ENCODE measurements at regions not wholly inside any gene's neighbourhood (a gene's known extent, or its start where the extent isn't known, plus 50 kb on each side); places are given as distances from the start of the nearest gene placed in this dataset.

DNA sequence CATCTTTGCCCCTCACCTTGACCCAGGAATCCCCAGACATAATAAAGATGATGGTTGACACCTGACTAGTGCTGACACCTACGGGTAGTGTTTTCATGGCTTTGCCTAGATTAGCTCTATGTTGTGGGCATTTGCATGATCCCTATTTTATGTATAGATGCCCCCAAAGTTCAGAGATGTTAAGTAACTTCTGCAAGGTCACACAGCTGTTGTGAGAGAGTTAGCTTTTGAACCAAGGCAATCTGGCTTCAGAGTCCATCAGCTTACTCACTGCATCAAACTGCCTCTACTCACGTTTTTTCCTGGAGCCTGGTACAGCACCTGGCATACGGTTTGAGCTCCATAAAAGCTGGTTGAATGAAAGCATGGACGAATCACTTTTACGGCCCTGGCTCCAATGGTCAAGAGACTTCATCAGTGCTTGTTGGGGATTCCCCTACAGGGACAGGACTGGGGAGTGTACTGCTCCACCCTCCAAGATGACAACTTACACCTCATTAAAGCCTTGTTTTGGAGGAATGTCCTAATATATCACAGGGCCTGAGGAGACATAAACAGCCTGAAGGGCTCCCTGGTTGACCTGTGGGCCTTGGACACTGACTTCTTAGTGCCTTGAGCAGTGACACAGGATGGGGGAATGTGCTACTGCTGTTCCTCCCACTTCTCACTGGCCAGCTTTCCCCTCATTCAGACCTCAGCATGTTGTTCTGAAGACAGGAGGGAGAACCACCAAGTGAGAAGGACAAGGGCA lies 193.2 kb upstream of the ASIC2 start:
- Histone ChIP-seq H3K36me3 (ENCODE audit: low read depth, missing control alignments) (no peaks in the 10 kb centered on the region), H3K27ac (no peak overlapping the region), H3K9me3 (no peaks in the 10 kb centered on the region), H3K4me3 (no peak overlapping the region), H3K4me1 (no peaks in the 10 kb centered on the region), H3K27me3 (no peaks in the 10 kb centered on the region)
- intact Hi-C loops (cut with DNase I; ENCODE audit: low total_unique reads) = no loop called here
- no peak for DNase-seq
- whole genome bisulfite sequencing, 2 donors = 83 to 84% methylated on average over 5 of the region's 5 CpGs
- TF ChIP-seq, protein P1, sequence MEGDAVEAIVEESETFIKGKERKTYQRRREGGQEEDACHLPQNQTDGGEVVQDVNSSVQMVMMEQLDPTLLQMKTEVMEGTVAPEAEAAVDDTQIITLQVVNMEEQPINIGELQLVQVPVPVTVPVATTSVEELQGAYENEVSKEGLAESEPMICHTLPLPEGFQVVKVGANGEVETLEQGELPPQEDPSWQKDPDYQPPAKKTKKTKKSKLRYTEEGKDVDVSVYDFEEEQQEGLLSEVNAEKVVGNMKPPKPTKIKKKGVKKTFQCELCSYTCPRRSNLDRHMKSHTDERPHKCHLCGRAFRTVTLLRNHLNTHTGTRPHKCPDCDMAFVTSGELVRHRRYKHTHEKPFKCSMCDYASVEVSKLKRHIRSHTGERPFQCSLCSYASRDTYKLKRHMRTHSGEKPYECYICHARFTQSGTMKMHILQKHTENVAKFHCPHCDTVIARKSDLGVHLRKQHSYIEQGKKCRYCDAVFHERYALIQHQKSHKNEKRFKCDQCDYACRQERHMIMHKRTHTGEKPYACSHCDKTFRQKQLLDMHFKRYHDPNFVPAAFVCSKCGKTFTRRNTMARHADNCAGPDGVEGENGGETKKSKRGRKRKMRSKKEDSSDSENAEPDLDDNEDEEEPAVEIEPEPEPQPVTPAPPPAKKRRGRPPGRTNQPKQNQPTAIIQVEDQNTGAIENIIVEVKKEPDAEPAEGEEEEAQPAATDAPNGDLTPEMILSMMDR (IDR thresholded peaks at IDR 0.05) = no peak
- no peak for TF ChIP-seq POLR2A (IDR thresholded peaks at IDR 0.05)

DNA sequence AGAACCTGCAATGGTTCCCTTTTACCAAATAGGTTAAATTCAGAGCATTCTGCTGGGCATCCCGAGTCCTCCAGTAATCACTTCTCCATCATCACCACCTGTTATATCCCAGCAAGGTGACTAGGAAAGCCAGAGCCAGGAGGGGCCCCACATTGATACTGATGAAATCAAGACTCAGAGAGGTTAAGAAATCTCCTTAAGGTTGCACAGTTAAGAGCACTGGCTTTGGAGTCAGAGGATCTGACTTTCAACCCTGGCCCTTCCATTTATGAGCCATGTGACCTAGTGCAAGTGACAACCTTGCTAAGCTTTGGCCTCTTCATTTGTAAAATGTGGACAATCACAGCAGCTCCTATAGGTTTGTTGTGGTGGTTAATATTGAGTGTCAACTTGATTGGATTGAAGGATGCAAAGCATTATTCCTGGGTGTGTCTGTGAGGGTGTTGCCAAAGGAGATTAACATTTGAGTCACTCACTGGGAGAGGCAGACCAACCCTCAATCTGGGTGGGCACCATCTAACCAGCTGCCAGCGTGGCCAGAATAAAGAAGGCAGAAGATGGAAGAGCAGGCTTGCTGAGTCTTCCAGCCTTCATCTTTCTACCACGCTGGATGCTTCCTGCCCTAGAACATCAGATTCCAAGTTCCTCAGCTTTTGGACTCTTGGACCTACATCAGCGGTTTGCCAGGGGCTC lies 194.2 kb upstream of the ASIC2 start:
- Histone ChIP-seq H3K9me3 (no peaks in the 10 kb centered on the region), H3K27me3 (no peaks in the 10 kb centered on the region), H3K4me1 (no peaks in the 10 kb centered on the region), H3K27ac (no peak overlapping the region), H3K4me3 (no peak overlapping the region), H3K36me3 (ENCODE audit: low read depth, missing control alignments) (no peaks in the 10 kb centered on the region)
- DNase-seq = no peak
- intact Hi-C loops (cut with DNase I; ENCODE audit: low total_unique reads) = no loop called here
- TF ChIP-seq, protein P1 (IDR thresholded peaks at IDR 0.05) = no peak
- no peak for TF ChIP-seq POLR2A (IDR thresholded peaks at IDR 0.05)
- 83 to 89% methylated on average over 4 of the region's 4 CpGs for WGBS, 2 donors

DNA sequence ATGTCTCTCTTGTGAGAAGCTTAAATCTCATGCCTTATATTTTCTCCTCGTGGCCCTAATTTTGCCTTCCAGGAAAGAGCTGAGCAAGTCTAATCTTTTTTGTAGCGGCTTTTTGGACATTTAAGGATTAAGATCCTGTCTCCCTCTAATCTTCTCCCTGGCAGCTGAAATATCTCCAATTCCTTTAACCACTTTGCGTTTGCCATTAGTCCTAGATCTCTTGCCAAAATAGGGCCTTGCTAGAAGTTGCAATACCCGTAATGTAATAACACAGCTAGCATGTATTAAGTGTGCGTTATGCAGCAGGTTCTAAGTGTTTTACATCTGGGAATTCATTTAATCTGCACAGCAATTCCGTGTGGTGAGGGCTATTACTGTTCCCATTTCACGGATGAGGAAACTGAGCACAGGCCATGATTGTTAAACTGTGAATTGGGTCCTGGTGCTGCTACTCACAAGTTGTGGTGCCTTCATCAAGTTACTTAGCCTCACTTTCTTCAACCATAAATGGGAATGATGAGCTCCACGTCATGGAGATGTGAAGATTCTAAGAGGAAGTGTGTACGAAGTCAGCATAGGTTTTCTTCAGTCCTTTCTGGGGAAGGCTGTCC lies 198.9 kb upstream of the ASIC2 start:
- TF ChIP-seq, protein P1 (IDR thresholded peaks at IDR 0.05) = no peak
- no peak for TF ChIP-seq POLR2A (IDR thresholded peaks at IDR 0.05)
- no peak for DNase-seq
- Histone ChIP-seq H3K4me1 (no peaks in the 10 kb centered on the region), H3K4me3 (no peak overlapping the region), H3K36me3 (ENCODE audit: low read depth, missing control alignments) (no peaks in the 10 kb centered on the region), H3K27me3 (no peaks in the 10 kb centered on the region), H3K27ac (no peak overlapping the region), H3K9me3 (no peaks in the 10 kb centered on the region)
- WGBS, 2 donors = 91 to 92% methylated on average over 9 of the region's 9 CpGs
- intact Hi-C loops (cut with DNase I; ENCODE audit: low total_unique reads) = no loop called here

DNA sequence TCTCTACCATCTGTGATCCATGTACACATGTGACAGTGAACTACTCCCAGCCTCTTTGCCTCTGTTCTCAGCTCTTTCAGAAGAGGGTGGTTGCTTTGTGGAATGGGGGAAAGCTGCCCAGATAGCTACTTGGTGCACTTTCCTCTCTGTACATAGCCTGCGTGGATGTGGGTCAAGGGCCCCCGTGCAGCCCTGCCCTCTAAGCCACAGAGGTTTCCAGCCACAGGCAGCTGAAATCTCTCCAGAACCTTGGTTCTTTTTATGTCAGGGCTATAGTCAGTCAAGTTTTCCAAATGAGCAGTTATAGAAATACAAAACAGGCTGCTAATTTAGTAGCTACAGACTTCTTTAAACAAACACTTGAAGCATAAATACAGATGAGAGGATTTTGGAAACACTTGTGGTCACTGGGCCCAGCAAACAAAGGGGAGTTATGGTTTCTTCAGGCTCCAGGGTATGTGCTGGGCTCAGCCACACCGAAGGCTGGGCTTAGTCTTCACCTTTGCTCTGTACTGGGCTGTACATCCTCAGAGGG lies 199.7 kb upstream of the ASIC2 start:
- H3K9me3 ChIP-seq = no peaks in the 10 kb centered on the region
- TF ChIP-seq POLR2A (IDR thresholded peaks at IDR 0.05) = no peak
- TF ChIP-seq, protein P1 (IDR thresholded peaks at IDR 0.05) = no peak
- no peak overlapping the region for H3K4me3 ChIP-seq
- intact Hi-C loops (cut with DNase I; ENCODE audit: low total_unique reads) = no loop called here
- no peak overlapping the region for H3K27ac ChIP-seq
- H3K27me3 ChIP-seq = no peaks in the 10 kb centered on the region
- 42 to 52% methylated on average over 2 to 3 of the region's 3 CpGs for WGBS, 2 donors
- no peaks in the 10 kb centered on the region for H3K4me1 ChIP-seq
- no peak for DNase-seq
- H3K36me3 ChIP-seq (ENCODE audit: low read depth, missing control alignments) = no peaks in the 10 kb centered on the region

All from testis (tissue), 2 donors.